ENCODE measurements at regions not wholly inside any gene's neighbourhood (a gene's known extent, or its start where the extent isn't known, plus 50 kb on each side); places are given as distances from the start of the nearest gene placed in this dataset.

DNA sequence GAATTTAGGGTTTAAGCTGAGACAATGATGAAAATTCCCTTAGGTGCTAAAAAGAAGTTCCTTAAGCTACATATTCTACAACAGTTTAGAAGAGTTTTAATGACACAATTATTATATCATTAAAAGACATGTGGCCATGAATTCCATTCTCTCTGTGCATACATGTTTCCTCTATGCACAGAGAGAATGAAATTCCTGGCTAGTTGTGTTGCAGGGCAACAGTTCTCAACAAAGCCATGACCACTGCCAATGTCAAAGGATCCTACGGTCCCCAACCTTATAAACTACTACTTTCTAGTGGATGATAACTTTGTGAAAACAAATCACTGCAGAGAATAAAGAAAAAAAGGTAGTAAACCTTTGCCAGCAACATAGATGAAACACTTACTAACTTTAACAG lies 122.7 kb downstream of the OTOL1 start:
- intact Hi-C loops (cut with DNase I, micrococcal nuclease): no loop called here
- Mint-ChIP-seq H3K4me3 (no peak overlapping the region), H3K9me3 (peaks cover 6% of the 10 kb centered on the region), H3K27ac (no peak overlapping the region), H3K4me1 (ENCODE audit: low read depth) (no peaks in the 10 kb centered on the region), H3K36me3 (ENCODE audit: low read depth) (no peaks in the 10 kb centered on the region), H3K27me3 (no peaks in the 10 kb centered on the region)
- TF ChIP-seq, protein P1, sequence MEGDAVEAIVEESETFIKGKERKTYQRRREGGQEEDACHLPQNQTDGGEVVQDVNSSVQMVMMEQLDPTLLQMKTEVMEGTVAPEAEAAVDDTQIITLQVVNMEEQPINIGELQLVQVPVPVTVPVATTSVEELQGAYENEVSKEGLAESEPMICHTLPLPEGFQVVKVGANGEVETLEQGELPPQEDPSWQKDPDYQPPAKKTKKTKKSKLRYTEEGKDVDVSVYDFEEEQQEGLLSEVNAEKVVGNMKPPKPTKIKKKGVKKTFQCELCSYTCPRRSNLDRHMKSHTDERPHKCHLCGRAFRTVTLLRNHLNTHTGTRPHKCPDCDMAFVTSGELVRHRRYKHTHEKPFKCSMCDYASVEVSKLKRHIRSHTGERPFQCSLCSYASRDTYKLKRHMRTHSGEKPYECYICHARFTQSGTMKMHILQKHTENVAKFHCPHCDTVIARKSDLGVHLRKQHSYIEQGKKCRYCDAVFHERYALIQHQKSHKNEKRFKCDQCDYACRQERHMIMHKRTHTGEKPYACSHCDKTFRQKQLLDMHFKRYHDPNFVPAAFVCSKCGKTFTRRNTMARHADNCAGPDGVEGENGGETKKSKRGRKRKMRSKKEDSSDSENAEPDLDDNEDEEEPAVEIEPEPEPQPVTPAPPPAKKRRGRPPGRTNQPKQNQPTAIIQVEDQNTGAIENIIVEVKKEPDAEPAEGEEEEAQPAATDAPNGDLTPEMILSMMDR (IDR thresholded peaks at IDR 0.05): no peak
- Histone ChIP-seq H3K36me3 (ENCODE audit: insufficient read depth, low read length) (no peaks in the 10 kb centered on the region), H3K4me1 (ENCODE audit: insufficient read depth, low read length) (no peaks in the 10 kb centered on the region), H3K9me3 (ENCODE audit: control insufficient read depth in 1 of 2, insufficient read depth in 1 of 2, low read length in 2 of 2) (no peaks in the 10 kb centered on the region), H3K27me3 (ENCODE audit: control insufficient read depth in 1 of 2, insufficient read depth in 2 of 2, low read length in 2 of 2) (no peaks in the 10 kb centered on the region), H3K4me3 (ENCODE audit: low read length) (no peak overlapping the region), H3K27ac (ENCODE audit: low read depth in 1 of 2, low read length in 2 of 2) (no peak overlapping the region)
- no peak for DNase-seq
- POLR2A ChIA-PET: no interaction called here
- ATAC-seq (ENCODE audit: poor library complexity): no peak
- CTCF ChIA-PET: no interaction called here

DNA sequence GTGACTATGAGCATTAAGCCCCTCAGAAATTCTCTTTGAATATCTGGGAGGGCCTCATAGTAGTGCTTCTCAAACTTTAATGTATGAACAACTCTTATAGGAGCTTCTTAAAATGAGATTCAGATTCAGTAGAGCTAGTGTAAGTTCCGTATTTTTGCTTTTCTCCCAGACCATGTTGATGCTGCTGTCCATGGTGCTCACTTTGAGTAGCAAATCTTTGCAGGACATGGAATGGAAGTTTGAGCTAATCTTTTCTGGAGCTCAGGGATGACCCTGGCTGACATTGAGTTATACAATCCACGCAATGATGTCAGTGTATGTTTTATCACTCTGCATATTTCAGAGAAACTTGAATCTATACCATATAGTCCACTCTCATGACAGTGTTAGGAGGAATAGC lies 134.2 kb downstream of the OTOL1 start:
- ChIA-PET POLR2A (no interaction called here), CTCF (no interaction called here)
- Mint-ChIP-seq H3K4me1 (ENCODE audit: low read depth) (no peaks in the 10 kb centered on the region), H3K27me3 (no peaks in the 10 kb centered on the region), H3K27ac (no peak overlapping the region), H3K36me3 (ENCODE audit: low read depth) (no peaks in the 10 kb centered on the region), H3K4me3 (no peak overlapping the region), H3K9me3 (peaks cover 14% of the 10 kb centered on the region)
- Histone ChIP-seq H3K9me3 (ENCODE audit: control insufficient read depth in 1 of 2, insufficient read depth in 1 of 2, low read length in 2 of 2) (no peaks in the 10 kb centered on the region), H3K4me1 (ENCODE audit: insufficient read depth, low read length) (no peaks in the 10 kb centered on the region), H3K27me3 (ENCODE audit: control insufficient read depth in 1 of 2, insufficient read depth in 2 of 2, low read length in 2 of 2) (no peaks in the 10 kb centered on the region), H3K4me3 (ENCODE audit: low read length) (no peak overlapping the region), H3K36me3 (ENCODE audit: insufficient read depth, low read length) (no peaks in the 10 kb centered on the region), H3K27ac (ENCODE audit: low read depth in 1 of 2, low read length in 2 of 2) (no peak overlapping the region)
- TF ChIP-seq, protein P1 (IDR thresholded peaks at IDR 0.05): no peak
- ATAC-seq (ENCODE audit: poor library complexity) (no peak), DNase-seq (no peak)
- intact Hi-C loops (cut with DNase I, micrococcal nuclease): no loop called here

DNA sequence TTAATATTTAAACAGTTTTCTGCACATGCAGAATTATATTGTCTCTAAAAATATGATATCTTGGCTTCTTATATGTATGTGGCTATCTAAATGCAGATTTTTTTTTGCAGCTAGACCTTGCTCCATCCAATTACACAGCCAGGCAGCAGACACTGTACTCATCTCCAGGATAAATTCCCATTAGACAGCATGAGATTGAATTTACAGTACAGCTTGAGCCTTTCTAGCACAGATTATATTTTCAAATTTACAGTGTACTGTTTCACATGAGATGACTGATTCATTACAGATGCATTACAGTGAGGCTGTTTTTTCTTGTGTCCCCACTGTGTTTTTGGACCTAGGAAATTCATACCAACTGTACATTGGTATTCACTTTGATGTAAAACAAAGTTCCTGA lies 134.9 kb downstream of the OTOL1 start:
- H3K4me1 ChIP-seq (ENCODE audit: insufficient read depth, low read length): no peaks in the 10 kb centered on the region
- Mint-ChIP-seq H3K27ac (no peak overlapping the region), H3K36me3 (ENCODE audit: low read depth) (no peaks in the 10 kb centered on the region), H3K4me3 (no peak overlapping the region), H3K4me1 (ENCODE audit: low read depth) (no peaks in the 10 kb centered on the region), H3K9me3 (peaks cover 14% of the 10 kb centered on the region), H3K27me3 (no peaks in the 10 kb centered on the region)
- intact Hi-C loops (cut with DNase I, micrococcal nuclease): no loop called here
- H3K27ac ChIP-seq (ENCODE audit: low read depth in 1 of 2, low read length in 2 of 2): no peak overlapping the region
- no peaks in the 10 kb centered on the region for H3K27me3 ChIP-seq (ENCODE audit: control insufficient read depth in 1 of 2, insufficient read depth in 2 of 2, low read length in 2 of 2)
- H3K4me3 ChIP-seq (ENCODE audit: low read length): no peak overlapping the region
- ATAC-seq (ENCODE audit: poor library complexity): no peak
- TF ChIP-seq, protein P1 (IDR thresholded peaks at IDR 0.05): no peak
- no peaks in the 10 kb centered on the region for H3K9me3 ChIP-seq (ENCODE audit: control insufficient read depth in 1 of 2, insufficient read depth in 1 of 2, low read length in 2 of 2)
- POLR2A ChIA-PET: no interaction called here
- no peaks in the 10 kb centered on the region for H3K36me3 ChIP-seq (ENCODE audit: insufficient read depth, low read length)
- CTCF ChIA-PET: no interaction called here
- no peak for DNase-seq

Data from CD4-positive, alpha-beta T cell (primary cell).